K562 (cell line): ENCODE measurements at regions not wholly inside any gene's neighbourhood (a gene's known extent, or its start where the extent isn't known, plus 50 kb on each side); places are given as distances from the start of the nearest gene placed in this dataset.

ENCODE experiments used
- ATAC-seq: fragments of 200-7000 bp; cut with Tn5 transposase; 3 replicates; pipeline ENCODE4 v1.9.1; 2020; ENCODE audit warnings: moderate library complexity
- BruUV-seq: library from RNA; stranded (reverse); fragments of 400-500 nt; replicated peaks from 2 replicates; lab custom pipeline; 2021; lab: Mats Ljungman, UMichigan
- CTCF ChIA-PET: fragments of 300-600 bp; formaldehyde crosslinking; extraction: SDS; loops from one replicate; lab custom pipeline; 2021; ENCODE audit warnings: low intra/inter-chr PET ratio; lab: Yijun Ruan, JAX
- POLR2A ChIA-PET: fragments of 300-600, 350-650 bp; sonication (Branson Sonifier 250); formaldehyde crosslinking; extraction: SDS; loops from one replicate; lab custom pipeline; 2021; ENCODE audit warnings: antibody characterized with exemption, inconsistent platforms; lab: Yijun Ruan, JAX
- DNase-seq, 4 experiments: peaks; one replicate each; pipeline versions ENCODE4 v3.0.0 to v3.0.0-alpha.2; 2011 to 2018; ENCODE audit warnings: low spot score in 3 of 4, mixed read lengths in 3 of 4; ENCODE audit errors: extremely low read depth in 1 of 4
- FAIRE-seq: peaks from 2 replicates; lab custom pipeline; 2011; peaks lifted over from hg19 to GRCh38; lab: Jason Lieb, UNC
- H2AFZ ChIP-seq: 2 replicates; pipeline ENCODE4 v1.6.0; 2011; ENCODE audit warnings: low read depth, low read length, control low read depth, inconsistent platforms
- H3K27ac ChIP-seq: fragments of 200-600 bp; 3 replicates; pipeline ENCODE4 v1.8.0; 2011; ENCODE audit warnings: low read depth, mild to moderate bottlenecking, control low read depth, inconsistent platforms, low read length, moderate library complexity, mixed read lengths; ENCODE audit errors: extremely low read depth
- H3K27me3 ChIP-seq, 2 experiments: fragments of 300-600 bp in 1 of 2; 2 replicates in 1 of 2; 3 replicates in 1 of 2; pipeline versions ENCODE4 v1.6.0 to v1.8.0; 2011; ENCODE audit warnings: inconsistent platforms in 2 of 2, low read length in 2 of 2, mild to moderate bottlenecking in 1 of 2, mixed read lengths in 1 of 2, moderate library complexity in 1 of 2; ENCODE audit not compliant: control insufficient read depth in 2 of 2, insufficient read depth in 2 of 2
- H3K36me3 ChIP-seq: fragments of 300-600 bp; 3 replicates; pipeline ENCODE4 v1.8.0; 2011; ENCODE audit warnings: mild to moderate bottlenecking, low read length, inconsistent platforms; ENCODE audit not compliant: control insufficient read depth, insufficient read depth
- H3K4me1 ChIP-seq, 2 experiments: fragments of 200-600 bp in 1 of 2; replicated peaks in 1 of 2; 2 replicates in 1 of 2; 3 replicates in 1 of 2; pipeline versions ENCODE4 v1.5.1 to v1.8.0; 2011; ENCODE audit warnings: inconsistent platforms in 2 of 2, low read length in 2 of 2, mild to moderate bottlenecking in 1 of 2, mixed read lengths in 1 of 2, moderate library complexity in 1 of 2; ENCODE audit not compliant: control insufficient read depth in 2 of 2, insufficient read depth in 2 of 2
- H3K4me2 ChIP-seq: 2 replicates; pipeline ENCODE4 v1.6.1; 2011; ENCODE audit warnings: low read length, control low read depth, inconsistent platforms, mixed read lengths; ENCODE audit not compliant: insufficient read depth
- H3K4me3 ChIP-seq: fragments of 200-600 bp; sonication (generic), shearing (Covaris generic); 2 replicates; pipeline ENCODE4 v1.5.1; 2016; ENCODE audit warnings: control low read depth, inconsistent platforms
- H3K79me2 ChIP-seq: fragments of 200-600 bp; 3 replicates; pipeline ENCODE4 v1.8.0; 2011; ENCODE audit warnings: low read length, inconsistent platforms; ENCODE audit not compliant: control insufficient read depth, insufficient read depth
- H3K9ac ChIP-seq, 2 experiments: 2 replicates each; pipeline versions ENCODE4 v1.6.0 to v1.6.1; 2011; ENCODE audit warnings: low read depth in 2 of 2, low read length in 2 of 2, control low read depth in 1 of 2, inconsistent platforms in 1 of 2, mild to moderate bottlenecking in 1 of 2, mixed read lengths in 1 of 2; ENCODE audit not compliant: insufficient read depth in 1 of 2
- H3K9me1 ChIP-seq: one replicate; pipeline ENCODE4 v1.6.0; 2011; ENCODE audit warnings: inconsistent platforms, mild to moderate bottlenecking, low read length, moderate library complexity; ENCODE audit not compliant: control insufficient read depth, insufficient read depth
- H3K9me3 ChIP-seq: replicated peaks from 2 replicates; pipeline ENCODE4 v1.5.1; 2011; ENCODE audit warnings: low read depth, low read length, inconsistent platforms; ENCODE audit not compliant: control insufficient read depth, insufficient read depth
- H4K20me1 ChIP-seq: replicated peaks from 2 replicates; pipeline ENCODE4 v1.6.1; 2011; ENCODE audit warnings: low read length, inconsistent platforms, mixed read lengths; ENCODE audit not compliant: control insufficient read depth, insufficient read depth
- CEBPB ChIP-seq: fragments of 450-650 bp; IDR thresholded peaks from 2 replicates; pipeline ENCODE4 v1.6.1; 2016; ENCODE audit warnings: missing genetic modification characterization, missing compliant biosample characterization
- CGGBP1 ChIP-seq: fragments of 250-450 bp; sonication (Bioruptor Pico); IDR thresholded peaks from 2 replicates; pipeline ENCODE4 v1.9.0; 2021; ENCODE audit warnings: mild to moderate bottlenecking
- E2F3 ChIP-seq: fragments of 250-450 bp; sonication (Bioruptor Pico); IDR thresholded peaks from 2 replicates; pipeline ENCODE4 v1.4.0; 2020; ENCODE audit warnings: mild to moderate bottlenecking
- GATAD2B ChIP-seq: fragments of 450-650 bp; IDR thresholded peaks from 2 replicates; pipeline ENCODE4 v1.6.1; 2017; ENCODE audit warnings: mild to moderate bottlenecking, borderline replicate concordance
- KDM5B ChIP-seq: fragments of 200-600 bp; sonication (generic); IDR thresholded peaks from 2 replicates; pipeline ENCODE4 v1.6.1; 2012; ENCODE audit warnings: low read depth, mild to moderate bottlenecking, moderate library complexity, low read length, control low read depth, inconsistent platforms; ENCODE audit not compliant: insufficient replicate concordance
- MYBL2 ChIP-seq, 2 experiments: fragments of 450-650 bp in 1 of 2; sonication (generic) in 1 of 2; formaldehyde crosslinking in 1 of 2; IDR thresholded peaks; 2 replicates each; pipeline versions ENCODE4 v1.6.1 to v1.8.1; 2017 to 2022; ENCODE audit warnings: borderline replicate concordance in 1 of 2, inconsistent platforms in 1 of 2, low read depth in 1 of 2, mild to moderate bottlenecking in 1 of 2, missing genetic modification reagents in 1 of 2, moderate library complexity in 1 of 2
- POLR2G ChIP-seq: fragments of 200-400 bp; formaldehyde crosslinking; IDR thresholded peaks from 2 replicates; pipeline ENCODE4 v1.6.1; 2017; ENCODE audit warnings: low read depth, mild to moderate bottlenecking, antibody characterized with exemption, low read length, moderate library complexity
- RUNX1 ChIP-seq: sonication (generic); IDR thresholded peaks from 2 replicates; pipeline ENCODE4 v1.6.1; 2016; ENCODE audit warnings: antibody characterized with exemption, low read depth
- ZBED1 ChIP-seq: IDR thresholded peaks from 2 replicates; pipeline ENCODE4 v1.6.1; 2014
- ZNF133 ChIP-seq: fragments of 250-450 bp; sonication (Bioruptor Pico); IDR thresholded peaks from 2 replicates; pipeline ENCODE4 v1.4.0; 2020; ENCODE audit warnings: mild to moderate bottlenecking
- ZNF3 ChIP-seq: fragments of 250-450 bp; sonication (Bioruptor Pico); IDR thresholded peaks from 2 replicates; pipeline ENCODE4 v1.5.0; 2021; ENCODE audit warnings: mild to moderate bottlenecking, moderate library complexity
- ZNF696 ChIP-seq: fragments of 250-450 bp; sonication (Bioruptor Pico); conservative IDR thresholded peaks from 2 replicates; pipeline ENCODE4 v1.4.0; 2020; ENCODE audit warnings: mild to moderate bottlenecking, moderate library complexity
- in situ Hi-C: fragments of 300-500 bp; cut with MboI; formaldehyde crosslinking; loops from 4 replicates; pipeline ENCODE4 v1.15.0; 2018; ENCODE audit warnings: inconsistent platforms, mixed read lengths
- intact Hi-C: fragments of 100-400 bp; cut with micrococcal nuclease; formaldehyde crosslinking; loops from 2 replicates; pipeline ENCODE4 v1.14.2; 2022
- TF ChIP-seq, protein P1 (sequence below): fragments of 450-650 bp; formaldehyde crosslinking; IDR thresholded peaks from 2 replicates; pipeline ENCODE4 v1.4.0; 2020; ENCODE audit warnings: mild to moderate bottlenecking, moderate library complexity
- TF ChIP-seq, protein P2 (sequence below), 2 experiments: fragments of 450-650 bp in 1 of 2; sonication (generic) in 1 of 2; formaldehyde crosslinking in 1 of 2; IDR thresholded peaks in 1 of 2; conservative IDR thresholded peaks in 1 of 2; 2 replicates each; pipeline versions ENCODE4 v1.6.1 to v1.8.1; 2016 to 2023; ENCODE audit warnings: mild to moderate bottlenecking in 2 of 2, moderate library complexity in 2 of 2, inconsistent platforms in 1 of 2, missing genetic modification reagents in 1 of 2

DNA sequence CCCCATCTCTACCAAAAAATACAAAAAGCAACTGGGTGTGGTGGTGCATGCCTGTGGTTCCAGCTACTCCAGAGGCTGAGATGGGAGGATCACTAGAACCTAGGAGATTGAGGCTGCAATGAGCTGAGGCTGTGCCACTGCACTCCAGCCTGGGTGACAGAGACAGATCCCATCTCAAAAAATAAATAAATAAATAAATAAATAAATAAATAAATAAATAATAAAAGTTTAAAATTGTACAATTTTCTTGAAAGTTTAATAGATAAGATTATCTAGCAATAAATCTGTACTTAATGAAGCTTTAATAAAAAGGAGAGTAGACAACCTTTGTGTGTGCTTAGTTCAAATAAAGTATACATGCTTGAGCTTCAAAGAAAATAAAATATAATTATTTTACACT lies 310.0 kb upstream of the LRIG3 start:
- Histone ChIP-seq H3K4me2 (no peak overlapping the region), H3K9me1 (no peaks in the 10 kb centered on the region), H3K4me3 (no peak overlapping the region), H3K4me1 (no peaks in the 10 kb centered on the region), H4K20me1 (no peaks in the 10 kb centered on the region), H3K9ac (no peak overlapping the region), H3K27me3 (no peaks in the 10 kb centered on the region), H2AFZ (no peak overlapping the region), H3K79me2 (no peaks in the 10 kb centered on the region), H3K36me3 (no peaks in the 10 kb centered on the region), H3K27ac (no peak overlapping the region), H3K9me3 (no peaks in the 10 kb centered on the region)
- no TSS peak for BruUV-seq
- TF ChIP-seq ZNF696 (CRISPR knock-in tag), result no peak
- no peak for TF ChIP-seq CEBPB (tag)
- TF ChIP-seq E2F3 (CRISPR knock-in tag), result no peak
- no peak for TF ChIP-seq RUNX1
- TF ChIP-seq MYBL2 (IDR thresholded peaks at IDR 0.05; ENCODE audit: low read depth), result no peak
- TF ChIP-seq MYBL2 (CRISPR knock-in tag; IDR thresholded peaks at IDR 0.05; ENCODE audit: borderline replicate concordance), result no peak
- no peak for TF ChIP-seq POLR2G
- no peak for TF ChIP-seq ZNF3 (CRISPR knock-in tag)
- TF ChIP-seq ZBED1, result no peak
- TF ChIP-seq, protein P1, sequence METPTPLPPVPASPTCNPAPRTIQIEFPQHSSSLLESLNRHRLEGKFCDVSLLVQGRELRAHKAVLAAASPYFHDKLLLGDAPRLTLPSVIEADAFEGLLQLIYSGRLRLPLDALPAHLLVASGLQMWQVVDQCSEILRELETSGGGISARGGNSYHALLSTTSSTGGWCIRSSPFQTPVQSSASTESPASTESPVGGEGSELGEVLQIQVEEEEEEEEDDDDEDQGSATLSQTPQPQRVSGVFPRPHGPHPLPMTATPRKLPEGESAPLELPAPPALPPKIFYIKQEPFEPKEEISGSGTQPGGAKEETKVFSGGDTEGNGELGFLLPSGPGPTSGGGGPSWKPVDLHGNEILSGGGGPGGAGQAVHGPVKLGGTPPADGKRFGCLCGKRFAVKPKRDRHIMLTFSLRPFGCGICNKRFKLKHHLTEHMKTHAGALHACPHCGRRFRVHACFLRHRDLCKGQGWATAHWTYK (CRISPR knock-in tag), result no peak
- TF ChIP-seq GATAD2B, result no peak
- TF ChIP-seq, protein P2, sequence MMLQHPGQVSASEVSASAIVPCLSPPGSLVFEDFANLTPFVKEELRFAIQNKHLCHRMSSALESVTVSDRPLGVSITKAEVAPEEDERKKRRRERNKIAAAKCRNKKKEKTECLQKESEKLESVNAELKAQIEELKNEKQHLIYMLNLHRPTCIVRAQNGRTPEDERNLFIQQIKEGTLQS (IDR thresholded peaks at IDR 0.05), result no peak
- TF ChIP-seq, protein P2 (CRISPR knock-in tag; conservative IDR thresholded peaks at IDR 0.05), result no peak
- TF ChIP-seq CGGBP1 (CRISPR knock-in tag), result no peak
- no peak for TF ChIP-seq KDM5B
- no peak for TF ChIP-seq ZNF133 (CRISPR knock-in tag)
- POLR2A ChIA-PET, result no interaction called here
- intact Hi-C loops (no loop called here), in situ Hi-C loops (no loop called here)
- no peak for DNase-seq
- no peak for ATAC-seq
- no peak for FAIRE-seq
- CTCF ChIA-PET, result no interaction called here
